Adrenal gland (tissue), 9 donors: ENCODE measurements at regions not wholly inside any gene's neighbourhood (a gene's known extent, or its start where the extent isn't known, plus 50 kb on each side); places are given as distances from the start of the nearest gene placed in this dataset.

Experiments used
- DNase-seq, 7 donors: peaks; one replicate each; pipeline ENCODE4 v3.0.0-alpha.2; 2019 to 2020
- H3K27ac ChIP-seq, 5 donors: fragments of 200-600 bp; sonication (generic) in 4 of 5; 1 replicate in 3 of 5; 2 replicates in 2 of 5; pipeline versions ENCODE4 v1.5.1 to v1.8.0; 2016 to 2020; ENCODE audit warnings: mild to moderate bottlenecking in 1 of 5
- H3K27me3 ChIP-seq: fragments of 200-600 bp; 2 replicates; pipeline ENCODE4 v1.8.0; 2021
- H3K36me3 ChIP-seq, 2 donors: fragments of 200-600 bp; replicated peaks in 1 of 2; 1 replicate in 1 of 2; 2 replicates in 1 of 2; pipeline versions ENCODE4 v1.5.1 to v1.8.0; 2018 to 2022
- H3K4me1 ChIP-seq, 2 donors: fragments of 200-600 bp; replicated peaks in 1 of 2; 1 replicate in 1 of 2; 2 replicates in 1 of 2; pipeline versions ENCODE4 v1.5.1 to v1.8.0; 2018 to 2021
- H3K4me3 ChIP-seq, 4 donors: fragments of 200-600 bp; sonication (generic) in 3 of 4; one replicate each; pipeline ENCODE4 v1.5.1; 2016 to 2018
- H3K9me3 ChIP-seq, 3 donors: fragments of 200-600 bp; sonication (generic) in 1 of 3; replicated peaks in 1 of 3; 1 replicate in 2 of 3; 2 replicates in 1 of 3; pipeline versions ENCODE4 v1.5.1 to v1.8.0; 2016 to 2021
- CTCF ChIP-seq, 6 experiments: fragments of 450-650 bp in 4 of 6; fragments of 200-600 bp in 2 of 6; sonication (generic) in 1 of 6; IDR thresholded peaks; 1 replicate in 5 of 6; 2 replicates in 1 of 6; pipeline versions ENCODE4 v1.5.1 to v1.8.0; 2016 to 2021; ENCODE audit warnings: antibody characterized with exemption in 6 of 6, mild to moderate bottlenecking in 2 of 6, moderate library complexity in 1 of 6
- POLR2A ChIP-seq, 2 donors: fragments of 450-650 bp; IDR thresholded peaks; one replicate each; pipeline ENCODE4 v1.6.1; 2017; ENCODE audit warnings: antibody characterized with exemption in 2 of 2, mild to moderate bottlenecking in 2 of 2, moderate library complexity in 1 of 2
- WGBS, 4 donors: extraction: QIAGEN DNeasy Blood & Tissue Kit in 2 of 4; methylation state at CpG; one replicate each; pipeline versions ENCODE4 v1.1.5 to v1.1.7; 2013 to 2017; 5-methylcytosine and 5-hydroxymethylcytosine counted together
- intact Hi-C, 2 donors: fragments of 100-400 bp; cut with DNase I; formaldehyde crosslinking; loops; one replicate each; pipeline versions ENCODE4 v1.14.1 to v1.15.0; 2022 to 2023
- donor health status: healthy with polysubstance abuse.
- donor health status: Bipolar disorder and iron deficiency.
- donor health status: DM: yes; HTN: yes; CAD: no.
- donor health status: DM: no; HTN: no; CAD: no.
- donor health status: DM: no; HTN: no; CAD: no.

DNA sequence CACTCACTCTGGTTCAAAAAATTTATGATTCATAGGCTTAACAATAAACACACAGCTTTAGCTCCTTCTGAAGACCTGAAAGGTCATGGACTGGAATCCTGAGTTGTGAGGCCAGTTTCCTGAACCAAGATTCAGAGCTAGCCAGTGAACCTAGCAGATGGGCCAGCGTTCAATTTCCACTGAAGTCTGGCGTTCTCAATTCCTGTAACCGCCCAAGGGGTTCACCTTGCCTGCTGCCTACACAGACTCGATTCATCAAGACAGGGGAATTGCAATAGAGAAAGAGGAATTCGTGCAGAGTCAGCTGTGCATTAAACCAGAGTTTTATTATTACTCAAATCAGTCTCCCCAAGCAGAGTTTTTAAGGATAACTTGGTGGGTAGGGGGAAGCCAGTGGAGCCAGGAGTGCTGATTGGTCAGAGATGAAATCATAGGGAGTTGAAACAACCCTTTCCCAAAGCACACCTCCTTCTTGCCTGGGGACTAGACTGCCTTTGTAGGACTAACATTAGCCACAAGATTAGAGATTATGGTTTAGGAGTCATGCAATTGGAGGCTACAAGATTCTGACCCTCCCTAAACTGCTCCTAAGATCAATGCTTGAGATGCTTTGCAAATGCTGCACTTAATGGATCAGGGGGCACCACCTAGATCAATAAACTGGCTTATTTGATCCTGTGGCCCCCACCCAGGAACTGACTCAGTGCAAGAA is 117.5 kb upstream of the SHB start:
- Histone ChIP-seq H3K27me3 (no peaks in the 10 kb centered on the region), H3K4me3 (no peak overlapping the region), H3K4me1 (no peaks in the 10 kb centered on the region), H3K27ac (no peak overlapping the region), H3K36me3 (no peaks in the 10 kb centered on the region), H3K9me3 (no peaks in the 10 kb centered on the region)
- TF ChIP-seq CTCF (IDR thresholded peaks at IDR 0.05) (no peak), POLR2A (IDR thresholded peaks at IDR 0.05) (no peak)
- intact Hi-C loops, result no loop called here
- 64 to 76% (median 69%) methylated on average over 5 of the region's 5 CpGs for WGBS, 4 donors
- DNase-seq, result no peak

- Histone ChIP-seq H3K9me3 (no peaks in the 10 kb centered on the region), H3K27ac (no peak overlapping the region), H3K4me1 (no peaks in the 10 kb centered on the region), H3K27me3 (no peaks in the 10 kb centered on the region), H3K4me3 (no peak overlapping the region), H3K36me3 (no peaks in the 10 kb centered on the region)
- 77 to 81% (median 78%) methylated on average over 6 of the region's 6 CpGs for WGBS, 4 donors
- no peak for DNase-seq
- intact Hi-C loops, result no loop called here
- TF ChIP-seq POLR2A (IDR thresholded peaks at IDR 0.05) (no peak), CTCF (IDR thresholded peaks at IDR 0.05) (no peak)
Observed at GRCh38 chr9:38185647-38186403, 116.8 kb upstream of the SHB start.

DNA sequence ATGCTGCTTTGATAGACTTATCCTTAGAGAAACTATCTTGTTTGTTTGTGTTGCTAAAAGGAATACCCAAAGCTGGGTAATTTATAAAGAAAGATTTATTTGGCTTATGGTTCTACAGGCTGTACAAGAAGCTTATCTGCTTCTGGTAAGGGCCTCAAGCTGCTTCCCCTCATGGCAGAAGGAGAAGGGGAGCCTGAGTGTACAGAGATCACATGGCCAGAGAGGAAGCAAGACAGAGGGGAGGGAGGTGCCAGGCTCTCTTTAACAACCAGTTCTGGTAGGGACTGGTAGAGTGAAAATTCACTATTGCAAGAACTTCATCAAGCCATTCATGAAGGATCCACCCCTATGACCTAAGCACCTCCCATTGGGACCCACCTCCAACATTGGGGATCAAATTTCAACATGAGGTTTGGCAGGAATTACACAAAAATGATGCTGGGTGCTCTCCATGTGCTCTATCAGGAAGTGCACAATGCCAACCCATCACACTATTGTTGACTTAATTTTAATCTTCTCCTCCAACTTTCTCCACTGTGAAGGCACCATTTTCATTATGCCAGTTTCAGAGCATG is 115.1 kb upstream of the SHB start:
- Histone ChIP-seq H3K27me3 (no peaks in the 10 kb centered on the region), H3K4me3 (no peak overlapping the region), H3K36me3 (no peaks in the 10 kb centered on the region), H3K9me3 (no peaks in the 10 kb centered on the region), H3K4me1 (no peaks in the 10 kb centered on the region), H3K27ac (no peak overlapping the region)
- DNase-seq, result no peak
- TF ChIP-seq POLR2A (IDR thresholded peaks at IDR 0.05), result no peak
- no peak for TF ChIP-seq CTCF (IDR thresholded peaks at IDR 0.05)
- intact Hi-C loops, result no loop called here

GRCh38 chr9:38182321-38182720 is 113.3 kb upstream of the SHB start:
- Histone ChIP-seq H3K4me1 (no peaks in the 10 kb centered on the region), H3K27ac (no peak overlapping the region), H3K9me3 (no peaks in the 10 kb centered on the region), H3K27me3 (no peaks in the 10 kb centered on the region), H3K36me3 (no peaks in the 10 kb centered on the region), H3K4me3 (no peak overlapping the region)
- DNase-seq, result no peak
- no peak for TF ChIP-seq CTCF (IDR thresholded peaks at IDR 0.05)
- no peak for TF ChIP-seq POLR2A (IDR thresholded peaks at IDR 0.05)
- intact Hi-C loops, result no loop called here
